GM18498 (cell line): ENCODE measurements at regions not wholly inside any gene's neighbourhood (a gene's known extent, or its start where the extent isn't known, plus 50 kb on each side); places are given as distances from the start of the nearest gene placed in this dataset.

Source experiments
- ATAC-seq: cut with Tn5 transposase; IDR thresholded peaks from one replicate; pipeline ENCODE4 v1.9.1; 2021; ENCODE audit warnings: mild to moderate bottlenecking, moderate library complexity; ENCODE audit not compliant: unreplicated experiment

DNA sequence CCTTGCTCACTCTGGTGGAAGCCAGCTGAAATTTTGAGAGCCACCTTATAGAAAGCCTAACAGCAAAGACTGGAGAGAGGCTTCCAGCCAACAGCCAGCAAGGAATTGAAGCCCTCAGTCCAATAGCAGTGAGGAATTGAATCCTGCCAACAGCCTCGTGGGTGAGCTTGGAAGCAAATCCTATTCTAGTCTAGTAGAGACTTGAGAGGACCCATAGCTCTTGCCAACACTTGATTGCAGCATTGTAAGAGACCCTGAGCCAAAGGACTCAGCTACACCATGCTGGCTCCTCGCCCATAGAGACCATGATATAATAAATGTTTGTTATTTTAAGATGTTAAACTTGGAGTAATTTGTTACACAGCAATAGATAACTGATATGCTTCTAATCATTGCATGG is 403.0 kb upstream of the TNP1 start:
- ATAC-seq, result no peak

DNA sequence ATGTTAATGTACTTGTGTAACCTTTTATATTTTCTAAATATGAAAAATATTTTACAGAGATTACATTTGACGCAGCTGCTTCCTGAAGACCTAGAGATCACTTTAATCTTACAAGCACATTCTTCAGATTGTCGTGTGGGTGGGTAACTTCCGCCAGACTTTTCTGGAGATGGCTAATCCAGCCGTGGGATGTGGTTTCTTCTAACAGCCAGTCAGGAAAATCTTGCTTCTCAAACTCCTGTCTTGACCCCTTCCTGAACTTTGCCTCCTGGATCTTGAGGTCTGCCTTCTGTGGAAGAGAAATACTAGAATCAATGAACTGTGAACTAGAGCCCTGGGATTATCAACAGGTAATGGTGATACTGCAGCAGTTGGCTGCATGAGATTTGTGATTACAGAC is 401.6 kb upstream of the TNP1 start:
- ATAC-seq, result no peak

DNA sequence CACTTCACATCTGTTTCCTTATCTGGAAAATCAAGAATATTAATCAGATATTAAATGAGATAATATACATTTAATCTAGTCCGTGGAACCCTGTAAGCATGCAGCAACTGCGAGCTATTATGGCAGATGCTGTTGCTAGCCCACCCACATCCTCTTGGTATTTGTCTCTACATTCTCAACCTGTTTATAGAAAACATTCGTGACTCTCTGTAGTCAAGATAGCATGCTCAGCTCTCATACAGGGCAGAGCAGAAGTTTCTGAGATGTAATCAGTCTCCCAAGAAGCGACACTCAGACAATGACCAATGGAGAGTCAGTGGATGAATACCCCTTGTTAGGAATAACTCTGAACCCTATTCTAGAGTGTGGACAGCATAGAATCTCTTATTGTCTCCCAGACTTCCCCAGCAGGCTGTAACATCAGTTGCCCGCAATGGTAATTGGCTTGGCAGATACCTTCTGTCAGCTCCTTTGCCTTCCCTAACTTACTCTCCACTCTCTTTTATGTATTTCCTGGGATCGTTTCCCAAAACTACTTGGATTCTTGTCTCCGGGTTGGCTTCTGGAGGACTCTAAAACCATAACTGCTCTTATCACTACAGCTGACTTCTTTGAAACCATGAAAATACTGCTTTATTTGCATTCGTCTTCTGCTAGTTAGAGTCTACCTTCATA is 400.7 kb upstream of the TNP1 start:
- no peak for ATAC-seq

DNA sequence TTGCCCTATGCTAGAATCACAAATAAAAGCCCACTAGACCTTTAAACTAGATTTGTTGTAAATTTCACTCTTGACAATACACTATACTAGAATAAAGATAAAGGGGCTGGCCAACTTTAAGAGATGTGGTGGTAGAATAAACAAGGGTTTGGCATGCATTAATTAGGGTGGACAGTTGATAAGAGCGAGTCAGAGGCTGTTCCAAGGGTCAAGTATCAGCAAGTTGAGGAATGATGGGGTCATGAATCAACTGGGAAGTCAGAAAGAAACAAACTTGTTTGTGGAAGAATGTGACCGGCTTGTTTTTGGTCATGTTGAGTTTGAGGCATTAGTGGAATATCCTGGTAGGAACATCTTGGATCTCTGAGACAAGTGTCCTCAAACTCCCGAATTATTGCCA is 398.3 kb upstream of the TNP1 start:
- ATAC-seq, result no peak

DNA sequence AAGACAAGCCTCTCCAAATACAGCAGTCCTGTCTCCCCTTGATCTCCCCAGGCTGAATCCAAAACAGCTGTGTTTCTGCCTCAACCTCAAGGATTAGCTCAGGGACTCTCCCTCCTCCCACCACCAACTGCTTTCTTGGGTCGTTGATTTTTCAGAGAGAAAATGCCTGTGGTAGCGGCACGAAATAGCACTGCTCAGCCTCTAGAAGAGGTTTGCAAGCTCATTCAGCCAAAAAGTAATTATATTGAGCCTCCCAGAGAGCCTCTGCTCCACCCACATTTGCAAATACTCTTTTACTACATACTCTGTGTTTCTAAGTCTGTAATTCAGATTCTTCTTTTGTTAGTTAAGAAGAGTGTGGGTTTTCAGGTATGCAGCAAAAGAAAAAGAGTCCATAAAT is 396.4 kb upstream of the TNP1 start:
- no peak for ATAC-seq

- no peak for ATAC-seq
Observed at GRCh38 chr2:217254111-217254510, 394.2 kb upstream of the TNP1 start.

DNA sequence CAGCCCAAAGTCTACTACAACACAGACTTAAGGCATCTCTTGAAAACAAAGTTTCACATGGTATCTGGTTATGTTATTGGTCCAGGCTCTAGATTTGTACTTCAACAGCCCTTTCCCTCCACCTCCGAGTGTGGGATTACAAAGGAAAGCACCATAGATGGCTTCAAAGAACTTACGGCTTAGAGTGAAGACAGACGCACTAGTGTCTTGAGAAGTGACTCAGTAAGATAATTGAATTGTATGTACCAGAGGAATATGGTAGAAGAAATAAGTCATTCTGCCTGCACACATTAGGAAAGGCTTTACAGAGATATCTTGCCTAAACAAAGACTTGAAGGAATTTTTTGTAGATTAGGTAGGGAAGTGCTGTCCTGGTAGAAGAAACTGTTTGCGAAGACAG is 392.3 kb upstream of the TNP1 start:
- no peak for ATAC-seq

DNA sequence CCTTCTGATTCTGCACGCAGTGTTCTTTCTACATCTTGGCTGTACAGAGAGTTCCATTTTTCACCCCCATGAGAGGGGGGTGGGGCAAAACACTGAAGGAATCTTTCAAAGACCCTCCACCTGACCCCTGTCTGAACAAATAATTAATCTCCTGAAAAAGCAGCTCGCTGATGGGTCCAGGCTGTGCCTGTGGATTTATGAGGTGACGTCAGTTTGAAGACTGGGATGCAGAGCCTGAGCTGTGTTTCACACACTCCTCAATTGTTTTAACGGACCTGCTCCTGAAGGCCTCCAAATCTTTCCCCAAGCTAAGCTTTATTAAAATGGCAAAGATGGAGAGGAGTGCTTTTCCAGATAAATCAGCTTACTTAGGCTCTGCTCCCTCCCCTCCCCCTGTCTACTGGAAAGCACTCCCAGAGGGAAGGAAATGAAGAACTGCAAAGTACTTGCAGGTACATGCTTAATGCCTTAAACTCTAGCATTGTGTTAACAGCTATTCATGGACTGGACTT is 390.2 kb upstream of the TNP1 start:
- no peak for ATAC-seq

DNA sequence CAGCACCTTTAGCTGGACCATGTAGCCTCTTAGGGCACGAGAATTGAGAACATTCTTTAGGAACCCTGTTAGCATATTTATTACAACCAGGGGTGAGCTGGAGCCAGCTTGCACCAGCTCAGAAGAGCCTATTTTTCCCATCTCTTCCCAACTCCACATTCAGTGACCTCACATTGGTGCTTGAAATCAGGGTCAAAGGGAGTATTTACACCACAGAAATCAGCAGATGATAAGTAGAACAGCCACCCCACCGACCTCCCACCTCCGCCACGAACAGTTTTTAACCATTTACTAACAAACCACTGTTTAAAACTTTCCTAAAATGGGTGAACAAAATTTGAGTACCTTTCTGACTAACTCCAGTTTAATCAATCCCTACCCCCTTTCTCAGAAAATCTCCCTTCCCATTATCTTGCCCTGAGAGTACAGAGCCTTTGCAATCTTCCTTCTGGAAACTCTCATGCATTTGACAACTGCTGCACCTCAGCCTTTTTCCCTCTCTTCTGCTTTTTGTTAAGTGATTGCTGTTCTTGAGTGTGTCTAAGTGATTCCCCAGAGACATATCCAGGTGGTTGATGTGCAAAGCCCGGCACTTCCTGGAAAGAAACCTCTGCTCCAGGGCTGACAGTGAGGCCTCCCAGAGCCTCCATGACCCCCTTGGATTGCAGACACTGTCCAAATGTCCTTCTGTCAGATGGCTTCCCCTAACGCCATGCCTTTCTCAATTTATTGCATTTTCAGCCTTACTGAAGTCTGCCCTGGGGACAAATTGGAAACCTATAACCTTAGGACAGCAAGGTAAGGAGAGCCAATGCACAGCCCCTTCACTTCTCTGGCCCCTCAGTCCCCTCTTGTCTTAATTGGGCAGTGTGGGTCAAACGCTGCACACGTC is 389.5 kb upstream of the TNP1 start:
- no peak for ATAC-seq

DNA sequence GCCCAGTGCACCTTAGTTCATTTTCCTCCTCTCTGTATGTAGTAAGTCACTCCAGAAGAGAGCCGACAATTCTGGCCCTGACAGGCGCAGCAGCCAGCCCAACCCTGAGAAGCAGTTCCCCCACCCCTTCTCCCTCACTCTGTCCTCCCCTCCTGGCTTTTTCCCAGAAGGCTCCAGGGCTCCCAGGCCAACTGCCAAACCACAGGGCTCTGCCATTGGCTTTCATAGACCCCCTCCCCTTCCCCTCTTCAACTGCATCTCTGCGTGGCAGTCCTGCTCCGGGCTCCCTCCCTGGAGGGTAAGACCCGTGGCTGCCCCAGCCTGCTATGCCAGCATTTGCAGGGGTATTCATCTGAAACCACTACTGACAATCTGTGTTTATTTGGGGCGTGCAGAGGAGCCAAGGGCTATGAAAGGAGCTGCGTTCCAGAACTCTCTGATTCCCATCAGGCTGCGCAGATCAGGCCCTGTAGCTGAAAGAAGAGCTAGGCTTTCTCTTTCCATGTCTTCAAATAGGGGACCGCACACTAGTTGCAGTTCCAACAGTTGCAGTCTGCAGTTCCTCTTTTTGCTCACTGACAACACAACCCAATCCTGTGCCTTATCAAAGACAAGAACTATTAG is 388.6 kb upstream of the TNP1 start:
- peak; percentile 96 for ATAC-seq

DNA sequence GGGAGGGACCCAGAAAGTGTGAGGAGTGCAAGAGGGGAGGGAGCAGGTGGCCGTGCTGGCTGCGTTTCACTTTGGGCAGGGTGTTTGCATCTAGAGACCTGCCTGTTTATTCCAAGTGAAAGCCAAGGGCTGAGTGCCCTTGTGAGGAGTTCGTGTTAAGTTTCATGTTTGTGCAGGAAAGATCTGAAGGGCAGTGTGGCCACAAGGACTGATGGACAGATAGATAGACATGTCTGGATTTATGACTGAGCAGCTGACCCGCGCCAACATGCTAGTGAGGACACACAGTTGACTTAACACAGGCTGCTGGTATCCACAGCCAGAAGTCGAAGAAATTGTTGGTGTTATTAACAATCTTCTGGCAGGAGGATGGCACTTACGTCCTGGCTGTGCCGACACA is 387.6 kb upstream of the TNP1 start:
- ATAC-seq, result no peak

DNA sequence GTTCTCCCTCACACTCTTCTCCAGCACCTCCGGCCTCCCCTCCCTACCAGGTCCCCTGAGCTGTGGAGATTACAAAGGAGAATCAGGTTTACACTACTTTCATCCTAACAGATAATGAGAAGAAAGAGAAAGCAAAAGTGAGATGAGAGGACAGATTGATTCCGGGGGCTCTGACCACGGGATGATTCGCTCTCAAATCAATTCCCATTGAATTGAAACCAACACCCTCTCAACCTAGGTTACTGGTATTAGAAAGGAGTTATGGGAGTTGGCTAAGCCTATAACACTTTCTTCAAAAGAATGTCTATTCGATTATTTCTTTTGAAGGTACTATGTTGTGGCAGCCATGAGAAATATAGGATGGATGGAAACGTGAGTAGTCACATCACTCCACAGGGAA is 386.2 kb upstream of the TNP1 start:
- no peak for ATAC-seq

GRCh38 chr2:217244815-217245214 is 385.0 kb upstream of the TNP1 start:
- no peak for ATAC-seq

DNA sequence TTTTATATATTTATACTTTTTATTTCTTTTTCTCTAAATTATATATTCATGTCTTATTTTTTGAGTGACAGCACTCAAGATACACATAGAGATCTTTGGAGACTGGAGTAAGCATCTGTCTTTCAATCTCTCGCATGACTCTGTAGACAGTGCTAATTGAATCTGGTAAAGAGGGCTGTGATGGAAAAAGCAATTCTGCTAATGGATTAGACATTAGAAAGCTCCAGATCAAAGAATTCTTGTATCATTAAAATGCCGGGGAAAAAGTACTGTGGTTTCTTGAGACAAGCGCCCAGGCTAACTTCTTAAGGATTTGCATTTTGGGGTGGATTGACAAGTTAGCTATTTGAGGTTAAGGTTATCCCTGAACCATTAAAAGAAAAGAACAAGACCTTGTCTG is 383.1 kb upstream of the TNP1 start:
- no peak for ATAC-seq

DNA sequence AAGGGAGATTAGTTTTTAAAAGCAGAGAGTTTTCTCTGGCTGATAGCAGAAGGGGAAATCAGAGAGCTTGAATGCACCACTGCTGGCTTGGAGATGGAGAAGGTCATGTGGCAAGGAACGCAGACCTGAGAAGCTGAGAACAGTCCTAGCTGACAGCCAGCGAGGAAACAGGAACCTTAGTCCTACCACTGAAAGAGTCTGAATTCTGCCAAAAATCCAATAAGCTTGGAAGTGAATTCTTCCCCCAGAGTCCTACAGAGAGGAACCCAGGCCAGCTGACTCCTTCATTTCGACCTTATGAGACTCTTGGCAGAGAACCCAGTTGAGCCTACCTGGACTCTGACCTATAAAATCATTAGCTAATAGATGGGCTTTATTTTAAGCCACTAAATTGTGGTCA is 371.9 kb upstream of the TNP1 start:
- ATAC-seq, result no peak

- ATAC-seq, result no peak
Observed at GRCh38 chr2:217231212-217231611, 371.3 kb upstream of the TNP1 start.

DNA sequence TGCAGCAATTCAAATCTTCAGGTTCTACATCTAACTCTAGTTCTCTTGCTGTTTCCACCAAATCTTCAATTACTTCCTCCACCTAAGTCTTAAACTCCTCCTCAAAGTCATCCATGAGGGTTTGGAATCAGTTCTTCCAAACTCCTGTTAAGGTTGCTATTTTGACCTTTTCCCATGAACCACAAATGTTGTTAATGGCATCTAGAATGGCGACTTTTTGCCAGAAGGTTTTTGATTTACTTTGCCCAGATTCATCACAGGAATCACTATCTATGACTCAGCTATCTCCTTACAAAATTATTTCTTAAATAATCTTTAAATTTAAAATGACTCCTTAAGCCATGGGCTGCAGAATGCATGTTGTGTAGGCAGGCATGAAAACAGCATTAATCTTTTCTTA is 368.9 kb upstream of the TNP1 start:
- ATAC-seq, result no peak

DNA sequence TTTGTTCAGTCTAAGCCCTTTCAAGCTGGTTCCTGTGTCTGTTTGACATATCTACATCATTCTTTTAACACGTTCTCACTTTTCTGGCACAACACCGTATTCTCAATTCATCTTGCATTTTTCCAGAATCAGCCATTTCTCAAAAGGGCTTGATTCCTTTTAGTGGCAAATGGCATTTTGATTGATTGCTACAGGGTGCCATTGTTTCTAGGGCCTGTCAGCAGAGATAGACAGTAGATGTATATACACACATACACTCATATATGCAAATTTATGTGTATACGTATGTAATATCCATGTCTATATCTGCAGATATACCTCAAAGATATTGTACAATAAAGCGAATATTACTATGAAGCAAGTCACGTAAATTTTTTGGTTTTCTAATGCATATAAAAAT is 367.9 kb upstream of the TNP1 start:
- ATAC-seq, result no peak

- no peak for ATAC-seq
Observed at GRCh38 chr2:217225596-217225995, 365.7 kb upstream of the TNP1 start.

- peak; percentile 74 for ATAC-seq
Observed at GRCh38 chr2:217223222-217223930, 363.5 kb upstream of the TNP1 start.

GRCh38 chr2:217222309-217222910 is 362.5 kb upstream of the TNP1 start:
- ATAC-seq, result peak; percentile 37
